NCI-H2196 (cell line): ENCODE measurements at regions not wholly inside any gene's neighbourhood (a gene's known extent, or its start where the extent isn't known, plus 50 kb on each side); places are given as distances from the start of the nearest gene placed in this dataset.
"Not testable (repeated sequence)": the region's sequence is repeated elsewhere in the genome, so short reads cannot be mapped to it uniquely, and the experiment has no call there.

Source experiments
- DNase-seq: peaks from one replicate; lab custom pipeline; 2025; ENCODE audit not compliant: unreplicated experiment; lab: John Stamatoyannopoulos, UW

DNA sequence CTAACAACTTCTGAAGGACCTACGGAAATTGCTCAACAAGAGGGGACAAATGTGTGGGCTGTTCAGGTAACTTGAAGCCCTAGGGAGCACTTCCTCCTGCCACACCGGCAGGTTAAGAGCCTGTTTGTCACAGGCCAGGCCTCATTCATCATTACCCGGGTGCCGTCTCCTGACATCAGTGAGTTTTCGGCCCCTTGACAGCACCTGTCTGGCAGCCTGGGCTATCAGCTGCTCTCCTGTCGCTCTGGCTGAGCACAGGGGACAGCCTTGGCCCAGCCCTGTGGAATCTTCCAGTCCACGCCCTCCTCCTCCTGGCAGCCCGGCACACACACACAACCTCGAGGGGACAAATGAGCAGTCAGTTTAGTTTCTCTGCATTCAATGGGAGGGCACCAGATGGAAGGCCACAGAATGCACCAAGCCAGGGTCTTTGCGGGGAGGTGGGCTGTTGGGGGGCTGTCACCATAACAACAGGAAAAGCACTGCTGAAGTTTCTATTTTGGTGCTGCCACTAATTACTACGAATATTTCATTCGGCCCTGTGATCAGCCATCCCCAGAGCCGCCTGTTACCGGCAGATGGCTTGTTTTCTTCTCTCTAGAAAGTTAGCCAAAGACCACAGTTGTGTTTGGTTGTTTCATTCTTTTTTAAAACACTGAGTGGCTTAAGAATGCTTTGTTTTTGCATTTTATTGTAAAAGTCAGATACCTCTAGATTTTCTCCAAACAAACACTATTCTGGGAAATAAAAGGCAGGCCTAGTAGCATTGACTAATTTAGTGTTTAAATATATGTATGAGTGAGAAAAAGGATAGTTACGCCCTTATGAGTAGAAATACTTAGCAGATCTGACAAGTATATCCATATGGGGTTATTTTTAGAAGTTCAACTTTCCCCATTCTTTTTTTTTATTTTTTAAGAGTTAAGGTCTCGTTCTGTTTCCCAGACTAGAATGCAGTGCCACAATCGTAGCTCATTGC lies 189.9 kb upstream of the NDUFV2 start:
- no peak for DNase-seq

DNA sequence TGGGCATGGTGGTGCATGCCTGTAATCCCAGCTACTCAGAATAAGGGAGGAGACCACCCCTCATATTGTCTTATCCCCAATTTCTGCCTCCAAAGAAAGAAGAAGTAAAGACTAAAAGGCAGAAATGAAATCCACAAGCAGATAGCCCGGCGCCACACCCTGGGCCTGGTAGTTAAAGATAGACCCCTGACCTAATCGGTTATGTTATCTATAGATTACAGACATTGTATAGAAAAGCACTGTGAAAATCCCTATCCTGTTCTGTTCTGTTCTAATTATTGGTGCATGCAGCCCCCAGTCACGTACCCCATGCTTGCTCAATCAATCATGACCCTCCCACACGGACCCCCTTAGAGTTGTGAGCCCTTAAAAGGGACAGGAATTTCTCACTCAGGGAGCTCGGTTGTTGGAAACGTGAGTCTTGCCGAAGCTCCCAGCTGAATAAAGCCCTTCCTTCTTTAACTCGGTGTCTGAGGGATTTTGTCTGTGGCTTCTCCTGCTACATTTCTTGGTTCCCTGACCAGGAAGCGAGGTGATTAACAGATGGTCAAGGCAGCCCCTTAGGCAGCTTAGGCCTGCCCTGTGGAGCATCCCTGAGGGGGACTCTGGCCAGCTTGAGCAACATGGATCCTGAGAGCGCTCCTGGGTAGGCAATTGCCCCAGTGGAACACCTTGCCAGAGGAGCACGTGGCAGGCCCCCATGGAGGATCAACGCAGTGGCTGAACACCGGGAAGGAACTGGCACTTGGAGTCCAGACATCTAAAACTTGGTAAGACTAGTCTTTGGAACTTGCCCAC lies 188.7 kb upstream of the NDUFV2 start:
- not testable (repeated sequence) for DNase-seq

DNA sequence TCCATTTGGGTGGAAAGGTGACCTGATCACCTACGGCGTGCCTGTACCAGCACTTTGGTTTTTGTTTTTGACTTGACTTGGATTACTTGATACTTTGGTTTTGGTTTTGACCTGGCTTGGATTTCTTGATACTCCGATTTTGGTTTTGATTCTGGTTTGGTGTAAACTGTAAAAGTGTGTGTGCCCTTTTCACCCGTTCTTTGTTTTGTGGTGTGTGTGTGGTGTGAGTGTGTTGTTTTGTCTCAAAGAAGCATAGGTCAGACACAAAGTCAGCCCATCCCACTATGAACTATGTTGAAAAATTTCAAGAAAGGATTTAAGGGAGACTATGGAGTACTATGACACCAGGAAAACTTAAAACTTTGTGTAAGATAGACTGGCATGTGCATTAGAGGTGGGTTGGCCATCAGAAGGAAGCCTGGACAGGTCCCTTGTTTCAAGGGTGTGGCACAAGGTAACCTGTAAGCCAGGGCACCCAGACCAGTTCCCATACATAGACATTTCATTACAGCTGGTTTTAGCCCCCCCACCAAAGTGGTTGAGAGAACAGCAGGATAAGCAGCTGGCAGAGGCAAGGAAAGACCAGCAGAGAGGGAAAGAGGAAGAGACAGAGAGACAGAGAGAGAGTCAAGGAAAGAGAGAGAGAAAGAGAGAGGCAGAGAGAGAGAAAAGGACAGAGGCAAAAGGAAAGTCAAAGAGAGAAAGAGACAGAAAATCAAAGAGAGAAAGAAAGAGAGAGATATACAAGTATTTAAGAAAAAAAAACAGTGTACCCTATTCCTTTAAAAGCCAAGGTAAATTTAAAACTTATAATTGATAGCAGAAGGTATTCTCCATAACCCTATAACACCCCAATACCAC lies 187.9 kb upstream of the NDUFV2 start:
- not testable (repeated sequence) for DNase-seq

DNA sequence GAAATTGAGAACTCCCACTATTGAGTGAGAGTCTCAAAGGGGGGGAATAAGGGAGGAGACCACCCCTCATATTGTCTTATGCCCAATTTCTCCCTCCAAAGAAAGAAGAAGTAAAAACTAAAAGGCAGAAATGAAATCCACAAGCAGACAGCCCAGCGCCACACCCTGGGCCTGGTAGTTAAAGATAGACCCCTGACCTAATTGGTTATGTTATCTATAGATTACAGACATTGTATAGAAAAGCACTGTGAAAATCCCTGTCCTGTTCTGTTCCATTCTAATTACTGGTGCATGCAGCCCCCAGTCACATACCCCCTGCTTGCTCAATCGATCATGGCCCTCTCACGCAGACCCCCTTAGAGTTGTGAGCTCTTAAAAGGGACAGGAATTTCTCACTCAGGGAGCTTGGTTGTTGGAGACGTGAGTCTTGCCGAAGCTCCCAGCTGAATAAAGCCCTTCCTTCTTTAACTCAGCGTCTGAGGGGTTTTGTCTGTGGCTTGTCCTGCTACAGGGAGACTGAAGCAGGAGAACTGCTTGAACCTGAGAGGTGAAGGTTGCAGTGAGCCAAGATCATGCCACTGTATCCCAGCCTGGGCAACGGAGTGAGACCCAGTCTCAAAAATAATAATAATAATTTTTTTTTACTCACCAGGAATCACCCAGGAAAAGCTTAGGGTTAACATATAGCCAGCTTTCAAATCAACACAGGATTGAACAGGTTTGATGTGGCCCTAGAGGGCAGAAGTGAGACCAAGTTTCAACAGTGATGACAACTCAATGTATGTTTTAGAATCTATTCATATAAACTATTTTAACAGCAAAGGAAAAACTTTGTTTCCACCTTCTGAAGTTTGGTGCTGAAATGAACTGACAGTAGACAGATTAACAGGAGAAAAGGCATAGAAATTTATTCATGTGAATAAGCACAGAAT lies 181.4 kb upstream of the NDUFV2 start:
- not testable (repeated sequence) for DNase-seq

DNA sequence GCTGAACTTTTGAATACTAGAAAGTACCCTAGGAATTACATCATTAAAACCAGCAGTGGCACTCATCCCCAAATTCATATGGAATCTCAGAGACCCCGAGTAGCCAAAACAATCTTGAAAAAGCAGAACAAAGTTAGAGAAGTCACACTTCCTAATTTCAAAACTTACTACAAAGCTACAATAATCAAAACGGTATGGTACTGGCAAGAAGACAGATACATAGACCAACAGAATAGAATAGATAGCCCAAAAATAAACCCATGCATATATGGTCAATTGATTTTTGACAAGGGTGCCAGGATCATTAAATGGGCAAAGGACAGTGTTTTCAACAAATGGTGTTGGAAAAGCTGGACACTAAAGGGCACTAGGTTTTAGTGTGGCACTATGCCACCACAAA lies 176.0 kb upstream of the NDUFV2 start:
- no peak for DNase-seq

DNA sequence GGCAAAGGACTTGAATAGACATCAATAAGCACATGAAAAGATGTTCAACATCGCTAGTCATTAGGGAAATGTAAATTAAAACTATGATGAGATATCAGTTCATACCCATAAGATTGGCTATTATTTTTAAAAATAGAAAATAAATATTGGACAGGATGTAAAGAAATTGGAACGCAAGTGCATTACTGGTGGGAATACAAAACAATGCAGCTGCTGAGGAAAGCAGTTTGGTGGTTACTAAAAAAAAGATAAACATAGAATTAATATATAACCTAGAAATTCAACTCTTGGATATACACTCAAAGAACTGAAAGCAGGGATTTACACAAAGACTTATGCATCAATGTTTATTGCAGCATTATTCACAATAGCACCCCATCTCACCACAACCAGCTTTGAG lies 174.5 kb upstream of the NDUFV2 start:
- no peak for DNase-seq

DNA sequence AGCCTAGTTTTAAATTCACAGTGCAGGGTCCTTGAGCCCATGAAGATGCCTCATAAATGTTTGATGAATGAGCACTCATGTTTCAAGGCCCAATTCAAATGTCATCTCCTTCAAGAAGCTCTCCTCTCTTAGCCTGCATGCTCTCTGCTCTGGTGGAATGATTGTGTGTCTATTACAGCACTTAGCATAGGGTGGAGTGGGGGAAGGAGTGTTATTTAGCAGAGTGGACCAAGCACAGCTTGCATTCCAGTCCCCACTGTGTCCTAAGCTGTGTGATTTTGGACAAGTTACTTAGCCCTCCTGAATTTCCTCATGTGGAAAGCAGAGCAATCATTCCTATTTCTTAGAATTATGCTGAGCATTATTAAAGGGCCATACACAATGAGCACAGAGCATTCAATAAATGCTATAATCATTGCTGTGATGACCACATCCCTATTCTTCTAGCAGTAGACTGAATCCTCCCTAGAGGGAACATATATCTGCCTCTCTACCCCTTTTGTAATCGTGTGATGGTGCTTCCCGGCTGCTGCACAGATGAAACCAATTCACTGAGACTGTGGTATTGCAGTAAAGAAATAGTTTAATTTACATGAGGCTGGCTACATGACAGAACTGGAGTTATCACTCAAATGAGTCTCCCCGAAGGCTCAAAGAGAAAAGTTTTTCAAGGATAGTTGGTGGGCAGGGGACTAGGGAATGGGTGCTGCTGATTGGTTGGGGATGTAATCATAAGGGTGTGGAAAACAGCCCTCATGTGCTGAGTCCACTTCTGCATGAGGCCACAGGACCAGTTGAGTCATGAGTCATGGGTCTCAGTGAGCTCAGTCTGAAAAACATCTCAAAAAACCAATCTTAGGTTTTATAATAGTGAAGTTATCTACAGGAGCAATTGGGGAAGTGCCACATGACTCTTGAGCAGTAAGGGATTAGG lies 173.4 kb upstream of the NDUFV2 start:
- DNase-seq: no peak

DNA sequence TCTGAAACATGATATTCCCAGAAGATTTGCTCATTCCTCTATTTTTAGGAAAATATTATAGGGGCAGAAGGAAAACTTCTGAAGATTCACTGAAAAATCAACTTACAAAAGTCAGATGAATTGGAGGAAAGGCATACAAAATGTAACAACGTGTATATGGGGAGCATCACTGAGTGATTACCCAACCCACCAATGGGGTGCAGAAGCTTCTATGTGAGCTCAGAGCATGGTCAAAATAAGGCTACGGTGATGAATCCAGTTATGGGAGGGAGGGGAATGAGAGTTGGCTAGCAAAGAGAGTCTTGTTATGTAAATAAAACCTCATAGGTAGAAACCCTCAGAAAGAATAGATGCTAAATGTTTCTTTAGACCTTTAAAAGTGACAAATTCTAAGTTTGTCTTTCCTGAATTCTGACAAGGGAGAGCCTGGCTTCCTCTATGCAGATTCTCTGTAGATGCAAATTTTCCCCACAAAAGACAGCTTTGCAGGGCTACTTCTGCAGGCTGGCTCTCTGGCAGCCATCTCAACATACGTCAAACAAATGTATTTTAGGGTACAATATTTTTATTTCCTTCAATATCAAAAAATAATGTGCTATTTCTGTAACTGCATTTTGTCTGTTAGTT lies 171.4 kb upstream of the NDUFV2 start:
- no peak for DNase-seq

DNA sequence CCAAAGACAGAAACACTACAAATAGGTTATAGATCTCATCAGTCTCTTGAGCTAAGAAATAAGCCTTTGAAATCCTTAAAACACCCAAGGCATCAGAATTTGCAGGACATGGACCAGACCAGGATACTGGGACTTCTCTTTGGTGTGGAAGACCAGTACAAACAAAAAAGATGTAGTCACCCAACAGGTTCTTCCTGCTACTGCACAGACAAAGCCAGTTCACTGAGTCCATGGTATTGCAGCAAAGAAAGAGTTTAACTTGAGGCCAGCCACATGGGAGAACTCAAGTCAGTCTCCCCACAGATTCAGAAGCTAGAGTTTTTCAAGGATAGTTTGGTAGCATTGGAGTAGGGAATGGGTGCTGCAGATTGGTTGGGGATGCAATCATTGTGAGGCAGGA lies 169.6 kb upstream of the NDUFV2 start:
- DNase-seq: no peak

DNA sequence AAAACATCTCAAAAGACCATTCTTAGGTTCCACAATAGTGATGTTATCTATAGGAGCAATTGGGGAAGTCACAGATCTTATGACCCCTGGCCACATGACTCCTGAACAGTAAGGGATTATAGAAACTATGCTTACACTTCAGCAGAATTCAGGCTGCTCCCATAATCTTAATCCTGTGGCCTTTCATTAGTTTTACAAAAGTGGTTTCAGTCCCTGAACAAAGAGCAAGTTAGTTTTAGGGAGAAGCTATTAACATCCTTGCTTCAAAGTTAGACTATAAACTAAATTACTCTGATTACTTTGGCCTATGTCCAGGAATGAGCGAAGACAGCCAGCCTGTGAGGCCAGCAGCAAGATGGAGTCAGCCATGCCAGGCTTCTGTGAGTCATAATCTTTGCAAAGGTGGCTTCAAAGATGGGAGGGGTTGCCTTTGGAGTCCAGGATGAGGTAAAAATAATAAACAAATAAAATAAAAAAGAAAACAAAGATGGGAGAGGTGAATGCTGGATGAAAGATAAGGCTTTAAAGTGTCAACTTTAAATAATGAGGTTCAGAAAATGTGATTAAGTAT lies 168.7 kb upstream of the NDUFV2 start:
- DNase-seq: peak; percentile 21

DNA sequence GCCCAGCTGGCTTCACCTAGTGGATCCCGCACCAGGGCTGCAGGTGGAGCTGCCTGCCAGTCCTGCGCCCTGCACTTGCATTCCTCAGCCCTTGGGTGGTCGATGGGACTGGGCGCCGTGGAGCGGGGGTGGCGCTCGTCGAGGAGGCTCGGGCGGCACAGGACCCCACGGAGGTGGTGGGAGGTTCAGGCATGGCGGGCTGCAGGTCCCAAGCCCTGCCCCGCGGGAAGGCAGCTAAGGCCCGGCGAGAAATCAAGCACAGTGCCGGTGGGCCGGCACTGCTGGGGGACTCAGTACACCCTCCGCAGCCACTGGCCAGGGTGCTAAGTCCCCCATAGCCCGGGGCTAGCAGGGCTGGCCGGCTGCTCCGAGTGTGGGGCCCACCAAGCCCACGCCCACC lies 167.2 kb upstream of the NDUFV2 start:
- not testable (repeated sequence) for DNase-seq

DNA sequence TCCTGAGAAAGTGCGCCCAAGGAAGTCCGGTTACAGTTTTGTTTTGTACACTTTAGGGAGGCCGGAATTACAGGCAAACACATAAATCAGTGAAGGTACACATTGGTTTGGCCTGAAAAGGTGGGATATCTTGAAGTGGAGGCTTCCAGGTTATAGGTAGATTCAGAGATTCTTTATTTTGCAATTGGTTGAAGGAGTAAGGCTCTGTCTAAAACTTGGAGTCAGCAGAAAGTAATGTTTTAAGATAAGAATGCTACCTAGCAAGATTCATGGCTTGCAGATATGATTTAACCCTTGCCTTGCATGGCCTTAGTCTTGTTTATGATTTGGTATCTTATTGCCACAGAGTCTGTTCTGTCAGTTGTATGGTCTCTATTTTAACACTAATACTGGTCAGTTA lies 165.9 kb upstream of the NDUFV2 start:
- no peak for DNase-seq

DNA sequence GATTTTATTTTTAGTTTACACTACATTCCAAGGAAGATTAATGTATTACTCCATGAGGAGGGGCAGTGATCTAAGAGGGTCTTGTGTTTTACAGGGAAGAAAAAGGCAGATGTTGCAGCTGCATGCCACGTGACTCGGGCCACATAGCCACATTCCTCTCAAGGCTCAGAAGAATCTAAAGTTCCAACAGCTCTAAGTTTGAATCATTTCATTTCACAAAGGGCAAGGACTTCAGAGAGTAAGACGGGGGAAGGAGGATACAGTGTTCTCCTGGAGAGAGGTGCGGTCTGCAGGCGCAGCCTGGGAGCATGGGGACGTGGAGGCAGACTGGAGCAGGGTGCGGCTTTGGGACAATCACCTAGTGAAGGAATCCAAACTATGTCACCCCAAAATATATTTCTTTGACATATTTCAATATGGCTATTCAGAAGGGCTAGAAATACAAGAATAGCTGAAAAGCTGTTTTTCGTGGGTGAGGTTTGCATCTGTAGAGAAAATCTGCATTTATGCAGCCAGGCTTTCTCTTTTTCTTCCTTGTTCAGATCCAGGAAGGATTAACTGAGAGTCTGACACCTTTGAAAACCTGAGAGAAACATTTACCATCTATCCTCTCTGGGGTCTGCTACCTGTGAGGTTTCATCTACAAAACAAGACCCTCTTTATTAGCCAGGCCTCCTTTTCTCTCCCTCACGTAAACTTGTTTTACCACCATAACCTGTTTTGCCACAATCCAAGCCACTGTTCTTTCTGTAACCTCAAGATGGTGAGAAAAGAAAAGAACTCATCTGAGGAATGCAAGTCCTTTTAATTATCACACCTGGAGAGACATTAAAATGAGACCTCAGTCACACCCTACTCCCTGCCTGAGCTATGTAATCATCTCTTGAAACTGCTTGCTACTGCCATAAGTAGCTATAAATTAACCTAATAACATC lies 165.1 kb upstream of the NDUFV2 start:
- DNase-seq: no peak

DNA sequence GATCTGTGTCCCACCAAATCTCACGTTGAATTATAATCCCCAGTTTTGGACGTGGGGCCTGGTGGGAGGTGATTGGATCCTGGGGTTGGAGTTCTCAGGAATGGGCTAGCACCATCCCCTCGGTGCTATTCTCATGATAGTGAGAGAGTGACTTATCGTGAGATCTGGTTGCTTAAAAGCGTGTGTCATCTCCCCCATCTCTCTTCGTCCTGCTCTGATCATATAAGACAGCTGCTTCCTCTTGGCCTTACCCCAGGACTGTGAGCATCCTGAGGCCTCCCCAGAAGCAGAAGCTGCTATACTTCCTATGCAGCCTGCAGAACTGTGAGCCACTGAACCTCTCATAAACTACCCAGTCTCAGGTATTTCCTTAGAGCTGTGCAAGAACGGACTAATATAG lies 163.7 kb upstream of the NDUFV2 start:
- DNase-seq: no peak

DNA sequence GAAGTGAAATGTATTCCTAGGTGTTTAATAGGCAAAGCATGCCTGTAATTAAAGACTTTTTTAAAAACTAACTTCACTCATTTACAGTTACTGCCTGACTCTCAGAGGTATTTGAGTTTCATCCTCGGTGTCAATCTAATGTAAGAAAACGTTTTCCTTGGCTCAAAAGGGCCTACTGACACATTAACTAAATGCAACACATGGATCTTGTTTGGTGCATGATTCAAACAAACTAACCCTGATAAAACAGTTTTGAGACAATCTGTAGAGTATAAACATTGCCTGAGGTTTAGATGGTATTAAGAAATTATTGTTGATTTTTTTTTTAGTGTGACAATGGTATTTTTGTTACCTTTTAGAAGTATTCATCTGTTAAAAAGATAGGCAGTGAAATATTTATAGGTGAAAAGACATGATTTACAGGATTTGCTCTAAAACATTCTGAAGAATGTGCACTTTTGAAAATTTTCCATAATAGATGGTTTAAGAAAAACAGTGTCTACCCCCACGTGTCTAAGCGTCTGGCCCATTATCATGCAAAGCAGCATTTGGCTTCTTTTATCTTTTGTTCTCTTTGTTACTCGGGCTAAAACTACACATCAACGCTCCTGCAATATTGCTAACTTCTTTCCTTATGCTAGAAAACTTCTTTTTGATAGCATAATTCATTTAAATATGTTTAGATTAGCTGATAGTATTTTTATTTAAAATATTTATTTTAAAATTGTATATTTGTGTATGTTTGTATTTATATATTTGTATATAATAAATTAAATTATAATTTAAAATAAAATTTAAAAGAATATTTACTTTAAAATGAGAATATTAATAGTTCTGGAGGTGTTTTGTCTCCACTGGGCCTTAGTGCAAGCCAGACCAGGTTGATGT lies 160.2 kb upstream of the NDUFV2 start:
- DNase-seq: no peak

DNA sequence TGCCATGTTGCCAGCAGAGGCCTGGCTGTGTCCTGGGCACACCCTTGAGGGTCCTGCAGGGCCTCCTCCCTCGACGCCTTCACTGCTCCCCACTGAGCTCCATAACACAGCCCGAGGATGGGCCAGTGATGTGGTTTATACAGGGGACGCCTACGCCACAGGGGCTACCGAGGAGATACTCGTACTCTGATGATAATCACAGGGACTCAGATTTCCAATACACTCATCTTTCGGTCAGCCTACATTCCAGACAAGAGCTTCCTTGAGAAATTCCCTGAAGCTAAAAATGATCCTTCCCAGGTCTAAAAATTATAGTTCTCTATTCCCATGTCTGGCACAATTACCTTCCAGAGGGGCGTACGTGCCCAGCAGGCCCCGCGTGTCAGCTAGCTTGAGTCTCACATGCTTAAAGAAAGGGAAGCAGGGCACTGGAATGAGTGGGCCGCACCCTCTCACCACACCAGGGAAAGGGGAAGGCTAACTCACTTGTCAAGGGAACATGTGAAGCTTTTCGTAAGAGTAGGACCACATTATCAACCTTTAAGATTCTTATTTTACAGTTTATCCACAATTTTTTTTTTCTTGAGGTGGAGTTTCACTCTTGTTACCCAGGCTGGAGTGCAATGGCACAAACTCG lies 159.5 kb upstream of the NDUFV2 start:
- DNase-seq: no peak
